GM12864 (cell line): ENCODE measurements at regions not wholly inside any gene's neighbourhood (a gene's known extent, or its start where the extent isn't known, plus 50 kb on each side); places are given as distances from the start of the nearest gene placed in this dataset.
A peak's percentile ranks its signal among the peaks of the same experiment; 100 is the strongest.

Experiments used
- DNase-seq: peaks from one replicate; pipeline ENCODE4 v3.0.0-alpha.2; 2011; ENCODE audit warnings: low read depth
- H3K4me3 ChIP-seq: 2 replicates; pipeline ENCODE4 v1.5.1; 2011; ENCODE audit warnings: mild to moderate bottlenecking, low read depth, low read length, control low read depth
- CTCF ChIP-seq: IDR thresholded peaks from 2 replicates; pipeline ENCODE4 v1.5.1; 2011; ENCODE audit warnings: low read depth, mild to moderate bottlenecking, moderate library complexity, low read length, control low read depth, inconsistent platforms; ENCODE audit errors: missing control alignments

GRCh38 chr20:52331655-52332054, 140.1 kb upstream of the ZFP64 start:
- no peak for TF ChIP-seq CTCF
- H3K4me3 ChIP-seq, result no peak overlapping the region
- DNase-seq, result no peak

- no peak for DNase-seq
- TF ChIP-seq CTCF, result no peak
- H3K4me3 ChIP-seq, result no peak overlapping the region
These were observed 129.8 kb upstream of the ZFP64 start for GRCh38 chr20:52321396-52321795.

- no peak for TF ChIP-seq CTCF
- H3K4me3 ChIP-seq, result no peak overlapping the region
- no peak for DNase-seq
These were observed 127.1 kb upstream of the ZFP64 start for GRCh38 chr20:52318651-52319050.

DNA sequence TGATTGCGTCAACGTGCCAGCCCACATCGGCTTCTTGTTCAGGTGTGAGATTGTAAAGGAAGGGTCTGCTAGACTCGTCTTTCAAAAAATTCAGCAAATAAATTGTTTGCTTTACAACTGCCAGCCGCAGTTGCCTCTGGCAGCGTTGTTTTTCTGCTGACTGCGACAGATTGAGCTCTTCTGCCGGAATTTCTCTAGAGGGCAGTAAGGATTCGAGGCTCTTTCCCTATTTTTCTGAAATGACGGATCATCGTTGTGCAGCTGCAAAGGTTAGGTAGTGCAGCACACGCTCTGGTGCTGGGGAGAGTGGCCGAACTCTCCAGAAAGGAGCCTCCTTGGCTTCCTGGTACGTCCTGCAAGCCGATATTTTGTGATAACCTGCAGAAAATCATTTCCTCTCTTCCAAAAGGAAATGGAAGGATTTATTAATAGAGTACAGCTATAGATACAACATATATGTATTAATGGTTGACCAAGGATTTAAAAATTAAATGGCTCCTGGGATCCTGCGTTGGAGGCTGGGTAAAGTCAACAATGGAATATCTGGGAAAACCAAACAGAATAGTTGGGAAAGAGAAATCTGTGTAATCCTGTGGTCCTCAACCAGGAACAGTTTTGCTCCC, 121.9 kb upstream of the ZFP64 start:
- no peak for DNase-seq
- no peak overlapping the region for H3K4me3 ChIP-seq
- no peak for TF ChIP-seq CTCF

GRCh38 chr20:52312132-52312729, 120.7 kb upstream of the ZFP64 start:
- peak; percentile 25 for DNase-seq
- TF ChIP-seq CTCF, result peak; percentile 72
- no peak overlapping the region for H3K4me3 ChIP-seq

GRCh38 chr20:52311209-52311794, 119.7 kb upstream of the ZFP64 start:
- no peak for DNase-seq
- TF ChIP-seq CTCF, result no peak
- H3K4me3 ChIP-seq, result no peak overlapping the region

- no peak for DNase-seq
- no peak overlapping the region for H3K4me3 ChIP-seq
- TF ChIP-seq CTCF, result no peak
These were observed 117.6 kb upstream of the ZFP64 start for GRCh38 chr20:52309181-52309580.
